WTC11 (cell line): ENCODE measurements at regions not wholly inside any gene's neighbourhood (a gene's known extent, or its start where the extent isn't known, plus 50 kb on each side); places are given as distances from the start of the nearest gene placed in this dataset.

Experiments
- ATAC-seq: fragments of 200-7000 bp; cut with Tn5 transposase; 2 replicates; pipeline ENCODE4 v1.10.0; 2021; ENCODE audit warnings: mild to moderate bottlenecking, moderate library complexity
- CTCF ChIA-PET: fragments of 300-600 bp; sonication (Branson Sonifier 250); formaldehyde crosslinking; loops from one replicate; lab custom pipeline; 2021; ENCODE audit warnings: antibody characterized with exemption; lab: Charles Lee
- POLR2A ChIA-PET: fragments of 350-600 bp; sonication (Branson Sonifier 250); formaldehyde crosslinking; loops from one replicate; lab custom pipeline; 2021; ENCODE audit warnings: antibody characterized with exemption; lab: Charles Lee
- DNase-seq: peaks from one replicate; pipeline ENCODE4 v3.0.0; 2021; ENCODE audit warnings: low spot score
- H3K27ac Mint-ChIP-seq: 2 replicates; pipeline ENCODE4 v1.8.0; 2021; ENCODE audit warnings: mixed read lengths
- H3K27me3 Mint-ChIP-seq: 2 replicates; pipeline ENCODE4 v1.8.0; 2021; ENCODE audit warnings: low read depth, mild to moderate bottlenecking, moderate library complexity, mixed read lengths
- H3K36me3 Mint-ChIP-seq: 2 replicates; pipeline ENCODE4 v1.8.0; 2021; ENCODE audit warnings: mixed read lengths
- H3K4me1 Mint-ChIP-seq: 2 replicates; pipeline ENCODE4 v1.8.0; 2022; ENCODE audit warnings: mixed read lengths
- H3K4me3 Mint-ChIP-seq: 2 replicates; pipeline ENCODE4 v1.8.0; 2021; ENCODE audit warnings: mild to moderate bottlenecking, moderate library complexity, mixed read lengths
- H3K9me3 Mint-ChIP-seq: 2 replicates; pipeline ENCODE4 v1.8.0; 2021; ENCODE audit warnings: mixed read lengths
- ARID4B ChIP-seq: sonication (generic); formaldehyde crosslinking; IDR thresholded peaks from 2 replicates; pipeline ENCODE4 v1.8.0; 2023; ENCODE audit warnings: missing genetic modification reagents, mild to moderate bottlenecking, borderline replicate concordance
- CTCF ChIP-seq: fragments of 200-600 bp; IDR thresholded peaks from 2 replicates; pipeline ENCODE4 v1.8.0; 2022; ENCODE audit warnings: antibody characterized with exemption
- FOXJ3 ChIP-seq: sonication (generic); formaldehyde crosslinking; IDR thresholded peaks from 2 replicates; pipeline ENCODE4 v1.9.0; 2021; ENCODE audit warnings: missing genetic modification reagents, mild to moderate bottlenecking, borderline replicate concordance
- GRHL2 ChIP-seq: fragments of 250-450 bp; sonication (Bioruptor Pico); IDR thresholded peaks from 2 replicates; pipeline ENCODE4 v1.8.0; 2022; ENCODE audit warnings: mild to moderate bottlenecking, moderate library complexity; ENCODE audit not compliant: insufficient replicate concordance, severe bottlenecking
- IRF2 ChIP-seq: sonication (generic); formaldehyde crosslinking; IDR thresholded peaks from 2 replicates; pipeline ENCODE4 v1.8.0; 2022; ENCODE audit warnings: low read depth, missing genetic modification reagents, borderline replicate concordance
- OVOL2 ChIP-seq: fragments of 250-450 bp; sonication (Bioruptor Pico); IDR thresholded peaks from 2 replicates; pipeline ENCODE4 v1.9.0; 2021; ENCODE audit warnings: mild to moderate bottlenecking, borderline replicate concordance
- PRRX2 ChIP-seq: fragments of 250-450 bp; sonication (Bioruptor Pico); IDR thresholded peaks from 2 replicates; pipeline ENCODE4 v1.8.0; 2021; ENCODE audit warnings: mild to moderate bottlenecking
- RORB ChIP-seq: fragments of 250-450 bp; sonication (Bioruptor Pico); IDR thresholded peaks from 2 replicates; pipeline ENCODE4 v1.9.0; 2021; ENCODE audit warnings: mild to moderate bottlenecking
- SMAD4 ChIP-seq: sonication (generic); formaldehyde crosslinking; IDR thresholded peaks from 2 replicates; pipeline ENCODE4 v1.8.0; 2022; ENCODE audit warnings: mild to moderate bottlenecking, missing genetic modification reagents
- TEAD4 ChIP-seq: sonication (generic); formaldehyde crosslinking; IDR thresholded peaks from 2 replicates; pipeline ENCODE4 v1.8.0; 2022; ENCODE audit warnings: mild to moderate bottlenecking, missing genetic modification reagents
- ZBTB21 ChIP-seq: sonication (generic); formaldehyde crosslinking; IDR thresholded peaks from 2 replicates; pipeline ENCODE4 v1.8.1; 2023; ENCODE audit warnings: mild to moderate bottlenecking, missing genetic modification reagents, borderline replicate concordance
- ZMAT4 ChIP-seq: fragments of 250-450 bp; sonication (Bioruptor Pico); IDR thresholded peaks from 2 replicates; pipeline ENCODE4 v1.9.0; 2021; ENCODE audit warnings: mild to moderate bottlenecking
- ZNF532 ChIP-seq: fragments of 250-450 bp; sonication (Bioruptor Pico); IDR thresholded peaks from 2 replicates; pipeline ENCODE4 v1.9.0; 2021; ENCODE audit warnings: mild to moderate bottlenecking, borderline replicate concordance

GRCh38 chr1:184215274-184215925 lies 163.9 kb downstream of the TSEN15 start (continued):
- TF ChIP-seq CTCF (no peak), ZMAT4 (CRISPR knock-in tag) (no peak), ZBTB21 (no peak), GRHL2 (CRISPR knock-in tag) (no peak), TEAD4 (CRISPR knock-in tag) (no peak)
- TF ChIP-seq, all 79 proteins: peak for 0

GRCh38 chr1:184218458-184219075 lies 167.0 kb downstream of the TSEN15 start:
- no peak overlapping the region for H3K27ac Mint-ChIP-seq
- DNase-seq (no peak), ATAC-seq (no peak)
- H3K36me3 Mint-ChIP-seq, result no peaks in the 10 kb centered on the region
- TF ChIP-seq ARID4B (CRISPR knock-in tag) (no peak), PRRX2 (no peak), ZNF532 (CRISPR knock-in tag) (no peak), RORB (CRISPR knock-in tag) (no peak), ZBTB21 (no peak), CTCF (no peak), SMAD4 (CRISPR knock-in tag) (no peak), OVOL2 (no peak), FOXJ3 (CRISPR knock-in tag) (no peak), IRF2 (no peak)
- no peak overlapping the region for H3K4me3 Mint-ChIP-seq
- H3K4me1 Mint-ChIP-seq, result 0 out of 2 replicates have a peak, but pooled peaks cover under 1% of the 10 kb centered on the region
- ChIA-PET POLR2A (no interaction called here), CTCF (no interaction called here)
- H3K27me3 Mint-ChIP-seq, result peaks cover 5% of the 10 kb centered on the region
- H3K9me3 Mint-ChIP-seq, result no peaks in the 10 kb centered on the region
